Daoy (cell line): ENCODE measurements at regions not wholly inside any gene's neighbourhood (a gene's known extent, or its start where the extent isn't known, plus 50 kb on each side); places are given as distances from the start of the nearest gene placed in this dataset.
A peak's percentile ranks its signal among the peaks of the same experiment; 100 is the strongest.

Source experiments
- DNase-seq: peaks from one replicate; pipeline ENCODE4 v3.0.0-alpha.2; 2015; ENCODE audit warnings: low read depth

DNA sequence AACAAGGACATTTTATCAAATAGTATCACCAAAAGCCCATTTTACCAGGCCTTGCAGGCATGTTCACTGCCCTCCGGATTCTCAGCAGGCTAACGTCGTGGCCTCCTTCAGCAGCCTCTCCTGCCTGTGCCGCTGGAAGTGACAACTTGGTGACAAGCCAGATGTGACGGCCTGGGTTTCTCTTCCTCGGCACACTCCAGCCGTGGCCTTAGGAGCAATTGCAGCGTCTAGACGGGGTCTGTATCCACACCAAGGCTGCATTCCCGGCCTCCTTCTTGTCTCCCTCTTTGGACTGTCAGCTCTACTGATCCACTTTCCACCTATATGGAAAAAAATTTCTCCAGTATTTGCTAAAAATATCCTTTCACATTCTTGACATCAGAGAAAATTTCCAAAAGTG lies 145.3 kb upstream of the MGMT start:
- DNase-seq, result no peak

DNA sequence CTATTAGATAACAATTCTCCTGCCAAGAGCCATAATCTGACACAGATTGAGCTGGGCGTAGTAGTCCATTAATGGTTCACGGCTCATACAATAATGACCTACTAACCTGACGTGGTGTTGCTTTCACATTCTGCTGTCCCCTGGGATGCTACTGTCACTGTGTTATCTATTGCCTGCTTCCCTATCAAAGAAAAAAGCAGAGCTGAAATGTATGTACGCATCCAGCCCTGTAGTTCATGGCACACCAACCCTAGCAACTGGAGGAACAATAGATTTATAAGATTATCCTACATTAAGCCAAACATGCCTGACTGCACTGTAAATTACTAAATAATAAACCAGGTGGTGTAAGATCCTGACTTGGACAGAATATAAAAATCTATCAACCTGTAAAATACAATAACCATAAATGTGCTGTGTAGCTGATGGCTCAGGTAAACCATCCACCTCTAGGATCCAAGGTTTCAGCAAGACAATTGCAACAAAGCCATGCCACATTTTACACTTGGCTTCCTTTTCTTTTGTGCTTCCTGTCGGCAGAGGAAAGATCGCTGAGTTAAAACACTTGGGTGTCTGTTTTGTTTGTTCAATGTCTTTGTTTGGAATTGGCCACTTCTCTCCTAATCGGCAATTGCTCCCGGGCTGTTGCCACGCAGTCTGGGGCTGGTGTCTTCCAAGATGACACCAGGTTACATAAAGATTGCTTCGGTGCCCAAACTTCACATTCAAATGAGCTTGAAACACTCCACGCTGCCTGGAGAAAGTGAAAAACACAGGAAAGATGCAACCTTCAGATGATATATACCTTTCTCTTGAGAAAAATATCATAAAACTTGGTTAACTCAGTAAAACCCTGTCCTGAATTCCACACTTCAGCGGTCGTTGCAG lies 143.9 kb upstream of the MGMT start:
- no peak for DNase-seq

DNA sequence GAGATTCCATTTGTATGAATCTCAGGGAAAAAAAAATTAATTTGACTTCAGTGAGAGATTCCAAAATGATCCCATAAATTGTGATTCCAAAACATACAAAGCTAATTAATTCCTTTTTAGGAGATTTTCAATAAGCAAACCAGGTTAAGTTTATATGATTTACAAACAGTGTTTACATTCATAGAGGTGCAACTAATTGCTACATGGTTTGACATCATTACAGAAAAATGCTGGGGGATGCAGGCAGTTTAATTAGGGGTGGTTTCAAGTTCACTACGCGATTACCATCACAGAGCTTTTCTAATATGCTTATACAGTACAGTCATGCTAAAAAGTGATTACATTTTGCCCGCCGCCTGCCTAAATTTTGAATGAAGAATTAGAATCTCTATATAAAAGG lies 143.2 kb upstream of the MGMT start:
- DNase-seq, result peak; percentile 32

DNA sequence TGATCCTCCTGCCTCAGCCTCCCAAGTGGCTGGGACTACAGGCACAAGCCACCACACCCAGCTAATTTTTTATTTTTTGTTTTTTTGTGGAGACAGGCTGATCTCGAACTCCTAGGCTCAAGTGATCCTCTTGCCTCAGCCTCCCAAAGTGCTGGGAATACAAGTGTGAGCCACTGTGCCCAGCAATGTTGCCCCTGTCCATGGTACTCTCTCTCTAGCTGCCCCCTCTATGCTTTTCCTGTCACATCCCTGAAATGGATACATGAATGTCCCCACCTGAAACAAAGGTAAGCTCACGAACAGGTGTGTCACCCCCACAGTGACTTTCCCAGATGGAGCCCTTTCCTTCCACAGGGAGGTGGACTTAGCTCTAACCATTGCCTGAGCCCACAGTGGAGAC lies 141.1 kb upstream of the MGMT start:
- DNase-seq, result no peak

DNA sequence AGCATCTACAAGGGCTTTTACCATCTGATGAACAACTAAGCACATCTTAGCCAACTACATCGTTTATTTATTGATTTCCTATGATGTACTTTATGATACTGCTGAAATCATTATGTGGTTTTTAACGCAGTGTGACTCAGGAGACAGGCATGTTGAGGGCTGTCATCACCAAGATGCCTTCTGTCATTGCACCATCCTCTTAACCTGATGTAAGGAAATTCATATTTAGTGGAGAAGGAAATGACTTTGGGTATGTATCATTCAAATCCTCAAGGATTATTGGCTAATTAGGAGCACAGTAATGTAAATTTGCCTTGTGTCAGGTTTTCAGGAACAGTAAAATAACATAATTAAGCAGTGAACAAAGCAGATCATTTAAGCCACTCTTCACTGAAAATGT lies 138.5 kb upstream of the MGMT start:
- DNase-seq, result peak; percentile 41

DNA sequence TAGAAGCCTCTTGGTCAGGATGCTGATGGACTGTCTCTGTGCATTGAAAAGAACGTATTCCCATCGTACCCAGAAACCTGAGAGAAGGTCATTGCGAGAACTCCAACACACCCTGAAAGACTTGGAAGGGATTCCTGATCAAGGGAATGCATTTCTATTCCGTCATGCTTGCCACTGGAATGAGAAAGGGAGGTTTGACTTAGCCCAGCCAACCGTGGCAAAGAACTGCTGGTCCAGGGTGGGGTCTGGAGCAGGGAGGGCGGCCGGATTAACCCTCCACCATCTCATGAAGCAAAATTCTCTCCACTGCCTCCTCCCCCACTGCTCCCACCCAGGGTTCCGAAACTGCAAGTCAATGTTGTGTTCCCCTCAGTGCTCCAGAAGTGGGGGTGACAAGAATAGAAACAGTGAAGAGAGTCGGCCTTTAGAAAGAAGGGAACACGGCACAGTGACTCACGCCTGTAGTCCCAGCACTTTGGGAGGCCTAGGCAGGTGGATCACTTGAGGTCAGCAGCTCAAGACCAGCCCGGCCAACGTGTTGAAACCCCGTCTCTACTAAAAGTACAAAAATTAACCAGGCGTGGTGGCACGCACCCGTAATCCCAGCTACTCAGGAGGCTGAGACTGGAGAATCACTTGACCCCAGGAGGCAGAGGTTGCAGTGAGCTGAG lies 137.5 kb upstream of the MGMT start:
- DNase-seq, result no peak

DNA sequence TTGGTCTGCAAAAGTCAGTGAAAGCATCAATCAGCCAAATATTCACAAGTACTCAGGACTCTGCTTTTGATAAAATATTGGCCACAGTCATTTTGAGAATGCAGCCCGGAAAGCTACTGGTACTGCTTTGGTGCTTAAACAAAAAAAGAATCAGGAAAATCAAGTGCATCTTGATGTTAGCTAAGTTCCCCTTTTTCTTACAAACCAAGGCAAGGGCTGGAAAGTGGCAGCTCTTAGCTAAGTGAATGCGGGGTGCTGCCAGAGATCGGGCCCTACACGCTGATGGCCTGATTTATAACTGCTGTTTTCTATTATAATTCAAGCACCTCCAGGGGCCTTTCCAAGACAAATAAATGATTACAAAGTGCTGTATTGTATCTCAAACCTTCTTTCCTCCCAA lies 136.8 kb upstream of the MGMT start:
- DNase-seq, result no peak

DNA sequence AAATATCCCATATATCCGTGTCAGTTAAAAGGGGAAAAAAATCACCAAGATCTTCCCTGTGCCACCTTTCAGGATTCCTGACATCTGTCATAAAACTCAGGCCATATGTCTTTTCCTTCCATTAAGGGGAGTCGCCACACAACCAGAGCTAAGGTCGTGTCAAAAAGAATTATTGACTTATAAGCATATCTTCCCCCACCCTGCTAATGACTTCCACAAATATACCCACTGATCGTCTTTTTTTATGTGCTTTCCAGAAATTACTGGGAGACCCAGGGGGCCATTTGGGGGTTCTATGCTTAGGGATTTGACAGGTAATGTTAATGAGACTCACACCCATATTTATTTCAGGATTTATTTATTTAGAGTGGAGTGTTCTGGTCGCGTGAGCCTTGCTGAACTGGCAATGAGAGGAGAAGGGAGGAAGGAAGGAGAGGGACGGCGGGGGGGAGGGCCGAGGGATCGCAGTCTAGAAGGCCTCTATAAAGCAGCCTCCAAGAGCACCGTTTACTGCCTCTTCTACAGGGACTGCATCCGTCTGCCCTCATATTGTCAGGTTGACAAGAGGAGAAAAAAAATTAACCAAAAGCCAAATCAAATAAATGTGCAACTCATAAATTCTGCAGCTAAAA lies 135.7 kb upstream of the MGMT start:
- no peak for DNase-seq

DNA sequence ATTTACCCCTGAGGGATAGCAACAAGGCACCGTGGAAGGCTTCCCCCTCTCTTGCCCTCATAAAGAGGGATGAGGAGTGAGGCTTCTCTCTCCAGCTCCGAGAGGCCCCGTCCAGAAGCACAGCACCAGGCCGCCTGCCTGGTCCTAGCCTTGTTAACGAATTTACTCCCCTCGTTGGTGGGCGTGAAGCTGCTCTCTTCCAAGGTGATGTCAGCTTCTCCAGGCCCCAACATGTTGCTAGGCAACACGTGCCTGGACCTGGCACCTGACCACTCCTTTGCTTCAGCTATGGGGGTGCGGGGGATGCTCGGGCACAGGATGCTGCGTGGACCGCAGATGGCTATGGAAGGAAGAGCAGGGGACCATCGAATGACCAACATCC lies 135.2 kb upstream of the MGMT start:
- DNase-seq, result no peak

DNA sequence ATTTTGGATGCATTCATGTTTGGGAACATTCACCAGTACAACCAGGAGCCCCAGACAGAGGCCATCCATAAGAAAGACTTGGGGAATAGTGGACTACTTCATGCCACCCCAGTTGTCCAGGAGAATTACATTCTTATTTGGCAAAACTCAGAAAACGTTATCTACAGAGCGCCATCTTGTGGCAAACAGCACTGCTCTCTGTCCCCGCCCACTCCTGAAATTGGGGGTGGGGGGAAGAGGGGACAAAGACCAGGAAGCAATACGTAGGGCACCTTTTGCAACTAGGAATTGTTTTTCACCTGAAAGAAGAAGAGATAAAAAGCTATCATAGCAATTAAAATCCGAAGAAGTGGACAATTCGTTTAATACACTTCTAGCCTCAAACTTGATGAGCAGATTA lies 134.6 kb upstream of the MGMT start:
- peak; percentile 34 for DNase-seq

DNA sequence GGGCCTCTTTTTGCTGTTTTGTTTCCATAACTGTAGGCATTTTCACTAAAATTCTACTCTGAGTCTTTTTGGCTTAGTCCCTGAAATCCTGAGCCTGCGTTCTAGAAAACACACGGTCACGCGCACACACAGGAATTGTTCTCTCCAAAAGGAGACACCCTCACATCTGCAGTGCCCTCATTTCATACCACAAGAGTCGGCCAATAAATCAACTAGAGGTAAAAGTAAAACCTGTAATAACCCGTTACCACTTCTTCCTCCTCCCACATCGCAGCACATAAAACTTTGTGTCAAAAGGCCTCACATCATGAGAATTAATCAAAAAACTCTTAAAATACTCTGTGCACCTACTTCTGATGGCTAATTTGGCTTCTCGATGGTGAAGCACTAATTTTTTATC lies 133.3 kb upstream of the MGMT start:
- no peak for DNase-seq

DNA sequence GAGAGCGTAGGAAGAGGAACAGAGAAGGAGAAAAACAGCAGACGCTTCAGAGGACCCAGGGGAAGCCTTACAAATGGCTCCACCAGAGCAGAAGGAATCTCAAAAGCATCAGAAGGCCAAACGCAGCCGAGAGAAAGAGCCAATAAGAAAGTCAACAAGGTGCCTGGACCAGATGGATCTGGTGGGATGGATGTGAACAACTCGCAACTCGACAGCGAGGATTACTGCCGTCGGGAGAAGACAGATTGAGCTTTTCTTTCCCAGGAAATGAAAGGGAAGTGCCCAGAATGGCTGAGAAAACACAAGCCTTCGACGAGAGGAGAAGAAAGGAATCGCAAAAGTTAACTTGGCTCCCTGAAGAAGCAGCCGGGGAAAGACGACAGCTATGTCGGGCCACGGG lies 132.8 kb upstream of the MGMT start:
- DNase-seq, result no peak

DNA sequence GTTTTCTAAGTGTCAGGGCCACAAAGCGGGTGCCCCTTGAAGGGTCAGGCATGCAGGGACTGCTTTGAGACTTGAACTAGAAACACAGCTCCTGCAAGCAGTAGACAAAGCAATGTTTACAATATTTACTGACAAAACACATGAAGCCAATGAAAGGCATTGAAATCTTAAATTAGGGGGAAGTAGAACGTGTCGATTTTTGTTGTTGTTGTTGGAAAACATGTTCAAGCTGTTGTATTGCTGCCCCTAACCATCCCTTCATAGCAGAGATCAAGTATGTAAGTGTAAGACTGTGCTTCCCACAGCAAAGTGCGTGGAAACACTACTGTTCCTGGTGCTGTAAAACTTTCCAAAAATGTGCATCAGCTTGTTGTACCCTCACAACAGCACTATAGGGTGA lies 131.6 kb upstream of the MGMT start:
- DNase-seq, result no peak

DNA sequence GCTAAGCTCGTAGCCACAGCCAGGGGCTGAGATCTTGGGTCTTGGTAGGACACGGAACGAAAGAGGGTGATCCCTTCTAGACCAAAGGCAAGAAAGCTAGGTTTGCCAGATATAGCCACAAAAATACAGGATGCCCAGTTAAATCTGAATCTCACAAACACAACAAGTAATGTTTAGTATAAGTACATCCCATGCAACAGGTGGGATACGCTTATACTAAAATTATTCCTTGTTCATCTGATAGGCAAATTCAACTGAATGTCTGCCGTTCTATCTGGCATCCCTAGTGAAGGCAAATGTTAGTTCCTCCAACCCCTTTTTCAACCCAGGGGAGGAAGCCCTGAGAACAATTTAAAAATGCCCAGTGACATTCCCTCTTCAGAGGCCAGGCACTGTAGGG lies 131.1 kb upstream of the MGMT start:
- DNase-seq, result no peak

DNA sequence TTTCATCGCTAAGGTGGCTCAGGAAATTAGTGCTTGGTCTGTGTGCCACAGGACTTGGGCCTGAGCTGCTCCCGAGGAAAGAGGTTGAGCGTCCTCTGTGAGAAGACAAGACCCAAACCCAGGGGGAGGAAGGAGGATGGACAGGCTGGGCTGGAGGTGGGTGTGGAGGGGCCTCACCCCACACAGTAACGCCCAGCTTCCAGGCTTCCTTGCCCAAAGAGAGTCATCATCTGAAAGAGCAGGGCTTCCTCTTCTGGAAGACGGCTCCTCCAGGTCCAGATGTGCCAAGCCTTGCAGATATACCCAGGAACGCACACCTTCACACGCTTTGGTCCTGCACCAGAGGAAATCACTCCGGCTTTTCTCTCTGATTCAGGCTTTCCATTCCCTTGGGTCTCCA lies 127.8 kb upstream of the MGMT start:
- no peak for DNase-seq

DNA sequence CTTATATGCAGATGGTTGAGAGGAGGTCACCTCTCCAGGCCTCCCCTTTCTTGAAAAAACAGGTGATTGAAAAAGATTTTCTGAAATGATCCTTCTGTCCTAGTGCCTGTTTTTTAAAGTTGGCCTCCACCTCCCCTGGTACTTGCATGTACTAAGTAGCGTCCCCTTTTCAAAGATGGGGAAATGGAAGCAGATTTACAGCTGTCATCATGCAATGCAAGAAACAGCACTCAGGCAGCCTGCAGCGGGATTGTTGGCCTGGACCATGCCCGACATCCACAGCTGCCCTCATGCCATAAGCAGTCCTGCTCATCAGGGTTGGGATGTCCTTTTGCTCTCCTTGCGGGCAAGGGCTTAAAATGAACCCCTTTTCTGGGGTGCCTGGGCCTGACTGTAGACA lies 127.2 kb upstream of the MGMT start:
- DNase-seq, result no peak

DNA sequence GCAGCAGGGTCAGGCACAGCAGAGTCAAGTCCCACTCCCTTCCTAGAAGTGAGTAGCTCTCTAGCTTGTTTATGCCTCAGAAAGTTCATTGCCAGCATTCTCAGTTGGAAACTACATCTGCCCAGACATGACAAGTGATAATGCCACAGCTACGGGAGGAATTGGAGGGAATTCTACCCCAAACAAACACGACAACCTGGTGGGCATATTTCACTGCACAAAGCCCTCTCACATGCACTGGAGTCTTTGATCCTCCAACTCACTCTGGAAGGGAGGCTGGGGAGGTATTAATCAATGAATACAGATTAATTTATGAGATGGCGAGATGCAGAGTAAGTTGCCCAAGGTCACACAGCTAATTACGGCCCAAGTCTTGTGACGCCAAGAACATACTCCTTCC lies 126.0 kb upstream of the MGMT start:
- no peak for DNase-seq

DNA sequence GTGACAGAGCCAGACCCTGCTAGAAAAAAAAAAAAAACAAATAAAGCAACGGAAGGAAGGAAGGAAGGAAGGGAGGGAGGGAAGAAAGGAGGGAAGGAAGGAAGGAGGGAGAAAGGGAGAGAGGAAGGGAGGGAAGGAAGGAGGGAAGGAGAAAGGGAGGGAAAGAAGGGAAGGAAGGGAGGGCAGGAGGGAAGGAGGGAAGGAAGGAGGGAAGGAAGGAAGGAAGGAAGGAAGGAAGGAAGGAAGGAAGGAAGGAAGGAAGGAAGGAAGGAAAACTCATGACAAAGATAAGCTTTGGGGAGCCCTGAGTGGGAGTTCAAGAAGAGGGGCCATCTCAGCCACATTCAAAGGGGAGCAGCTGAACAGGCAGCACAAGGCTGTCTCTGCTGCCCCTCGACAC lies 124.7 kb upstream of the MGMT start:
- DNase-seq, result no peak

DNA sequence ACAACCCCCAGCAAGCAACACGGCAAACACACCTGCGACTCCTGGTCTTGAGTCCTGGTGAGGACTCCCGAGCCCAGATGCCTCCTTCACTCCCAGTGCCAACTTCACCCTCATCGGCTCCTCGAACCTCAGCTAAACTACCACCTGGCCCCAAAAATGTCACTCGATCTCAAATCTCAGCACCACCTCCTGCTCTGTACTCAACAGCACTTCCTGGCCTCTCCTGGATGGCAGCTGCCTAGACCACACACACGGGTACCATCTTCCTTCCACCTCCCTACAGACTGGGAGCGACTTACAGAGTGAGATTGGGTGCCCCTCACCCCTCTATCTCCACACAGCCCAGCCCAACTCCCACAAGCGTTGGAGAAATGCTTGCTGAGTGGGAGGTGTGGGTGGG lies 123.9 kb upstream of the MGMT start:
- DNase-seq, result no peak

DNA sequence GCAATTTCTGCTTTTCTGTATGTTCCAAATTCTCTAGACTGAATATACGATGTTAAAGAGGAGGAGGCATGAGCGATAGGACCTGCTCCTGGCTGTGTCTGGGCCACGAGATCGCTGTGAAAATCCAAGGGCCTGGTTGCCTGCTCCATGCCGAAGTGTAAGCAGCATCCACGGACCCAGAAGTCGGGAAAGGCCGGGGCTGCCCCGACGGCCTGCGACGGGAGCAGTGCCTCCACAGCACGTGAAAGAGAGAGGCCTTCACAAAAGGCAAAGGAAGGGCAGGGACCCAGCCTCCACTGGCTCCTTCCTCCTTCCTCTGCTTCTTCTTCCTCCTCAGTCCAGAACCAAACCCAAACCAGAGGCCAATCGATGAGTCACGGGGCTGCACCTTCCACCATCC lies 122.9 kb upstream of the MGMT start:
- no peak for DNase-seq

DNA sequence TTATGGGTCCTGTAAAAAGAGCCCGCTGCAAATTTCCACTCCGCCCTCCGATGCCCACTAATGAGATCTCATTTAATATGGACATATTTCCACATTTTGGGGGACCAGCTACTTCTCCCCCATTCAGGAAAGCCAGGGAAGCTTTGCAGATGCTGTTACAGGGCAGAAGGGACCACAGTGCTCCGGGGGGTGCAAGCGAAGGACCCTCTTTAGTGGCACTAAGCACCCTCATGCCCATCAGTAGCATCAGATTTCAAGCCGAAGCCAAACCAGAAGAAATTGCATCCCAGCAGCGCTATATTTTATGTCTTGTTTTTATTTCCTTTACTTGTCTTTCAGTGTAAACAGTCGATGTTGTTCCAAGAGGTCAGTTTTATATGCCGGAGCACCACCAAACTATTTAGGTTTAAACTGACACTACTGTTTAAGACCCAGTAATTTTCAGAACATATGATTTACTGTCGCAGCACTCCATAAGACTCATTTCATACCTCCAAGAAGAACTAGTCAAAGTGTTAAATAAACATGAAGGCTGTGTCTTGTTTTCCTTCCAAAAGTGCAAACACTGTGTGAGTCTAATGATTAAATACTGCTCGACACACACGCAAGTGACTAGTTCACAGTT lies 122.2 kb upstream of the MGMT start:
- no peak for DNase-seq

DNA sequence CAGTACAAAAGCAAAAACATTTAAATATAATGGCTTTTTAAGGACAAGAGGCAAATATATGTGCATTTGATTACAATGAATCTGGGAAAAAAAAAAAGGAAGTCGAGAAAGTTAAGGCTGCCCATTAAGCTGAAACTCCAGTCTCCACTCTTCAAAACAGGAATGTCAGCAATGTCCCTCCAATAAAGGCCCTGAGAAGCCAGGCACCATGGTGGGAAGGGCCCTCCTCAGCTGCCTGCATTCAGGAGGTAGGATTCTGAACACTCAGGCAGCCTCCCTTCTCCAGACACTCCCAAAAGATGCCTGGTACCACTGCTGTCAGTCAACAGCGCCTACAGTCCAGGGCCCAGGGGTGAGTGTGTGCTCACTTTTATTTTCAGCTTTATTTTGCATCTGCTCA lies 121.3 kb upstream of the MGMT start:
- no peak for DNase-seq

DNA sequence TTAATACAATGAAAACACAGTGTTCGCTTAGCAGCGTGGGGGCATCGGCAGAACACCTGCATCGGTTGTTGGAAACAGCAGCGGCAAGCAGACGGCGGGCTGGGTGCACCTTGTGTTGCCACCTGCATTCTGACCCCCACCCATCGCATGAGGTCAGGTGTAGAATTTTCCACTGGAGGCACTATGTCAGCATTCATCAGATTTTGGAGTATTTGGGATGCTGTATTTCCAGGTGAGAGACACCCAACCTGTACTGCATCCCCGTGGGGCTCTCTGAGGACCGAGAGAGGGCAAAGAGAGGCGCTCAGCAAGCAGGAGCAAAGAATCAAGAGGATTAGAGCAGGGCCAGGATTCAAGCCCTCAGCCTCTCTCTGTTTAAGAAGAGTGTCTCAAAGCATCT lies 116.4 kb upstream of the MGMT start:
- DNase-seq, result no peak
